8988T (cell line): ENCODE measurements at regions not wholly inside any gene's neighbourhood (a gene's known extent, or its start where the extent isn't known, plus 50 kb on each side); places are given as distances from the start of the nearest gene placed in this dataset.
"Not testable (repeated sequence)": the region's sequence is repeated elsewhere in the genome, so short reads cannot be mapped to it uniquely, and the experiment has no call there.

ENCODE experiments used
- DNase-seq: peaks from one replicate; pipeline ENCODE4 v3.0.0; 2011

- no peak for DNase-seq
These were observed 160.1 kb upstream of the ACTBL2 start for GRCh38 chr5:57642698-57643097.

GRCh38 chr5:57642066-57642465 lies 159.5 kb upstream of the ACTBL2 start:
- no peak for DNase-seq

GRCh38 chr5:57635146-57635777 lies 152.7 kb upstream of the ACTBL2 start:
- no peak for DNase-seq

- no peak for DNase-seq
These were observed 150.3 kb upstream of the ACTBL2 start for GRCh38 chr5:57632937-57633336.

DNA sequence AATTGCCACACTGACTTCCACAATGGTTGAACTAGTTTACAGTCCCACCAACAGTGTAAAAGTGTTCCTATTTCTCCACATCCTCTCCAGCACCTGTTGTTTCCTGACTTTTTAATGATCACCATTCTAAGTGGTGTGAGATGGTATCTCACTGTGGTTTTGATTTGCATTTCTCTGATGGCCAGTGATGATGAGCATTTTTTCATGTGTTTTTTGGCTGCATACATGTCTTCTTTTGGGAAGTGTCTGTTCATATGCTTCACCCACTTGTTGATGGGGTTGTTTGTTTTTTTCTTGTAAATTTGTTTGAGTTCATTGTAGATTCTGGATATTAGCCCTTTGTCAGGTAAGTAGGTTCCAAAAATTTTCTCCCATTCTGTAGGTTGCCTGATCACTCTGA lies 148.5 kb upstream of the ACTBL2 start:
- not testable (repeated sequence) for DNase-seq

DNA sequence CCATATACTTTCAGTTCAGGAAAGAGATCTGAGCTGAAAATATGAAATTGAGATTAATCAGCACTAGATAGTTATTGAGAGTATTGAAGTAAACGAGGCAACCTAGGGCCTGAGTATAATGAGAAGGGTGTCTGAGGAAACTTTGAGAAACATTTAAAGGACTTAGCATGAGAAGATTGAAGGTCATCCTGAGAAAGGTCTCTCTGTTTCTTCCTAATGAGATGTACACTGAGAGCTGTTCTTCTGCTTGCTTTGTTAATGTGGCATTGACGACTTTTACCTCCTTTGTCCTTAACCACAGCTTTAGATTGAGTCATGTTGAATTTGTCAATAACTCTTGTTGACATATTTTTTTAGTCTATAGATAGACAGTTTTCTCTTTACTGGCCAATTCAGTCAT lies 145.1 kb upstream of the ACTBL2 start:
- DNase-seq = no peak

- no peak for DNase-seq
These were observed 144.1 kb upstream of the ACTBL2 start for GRCh38 chr5:57626703-57627102.

- DNase-seq = no peak
These were observed 139.0 kb upstream of the ACTBL2 start for GRCh38 chr5:57621624-57622023.

DNA sequence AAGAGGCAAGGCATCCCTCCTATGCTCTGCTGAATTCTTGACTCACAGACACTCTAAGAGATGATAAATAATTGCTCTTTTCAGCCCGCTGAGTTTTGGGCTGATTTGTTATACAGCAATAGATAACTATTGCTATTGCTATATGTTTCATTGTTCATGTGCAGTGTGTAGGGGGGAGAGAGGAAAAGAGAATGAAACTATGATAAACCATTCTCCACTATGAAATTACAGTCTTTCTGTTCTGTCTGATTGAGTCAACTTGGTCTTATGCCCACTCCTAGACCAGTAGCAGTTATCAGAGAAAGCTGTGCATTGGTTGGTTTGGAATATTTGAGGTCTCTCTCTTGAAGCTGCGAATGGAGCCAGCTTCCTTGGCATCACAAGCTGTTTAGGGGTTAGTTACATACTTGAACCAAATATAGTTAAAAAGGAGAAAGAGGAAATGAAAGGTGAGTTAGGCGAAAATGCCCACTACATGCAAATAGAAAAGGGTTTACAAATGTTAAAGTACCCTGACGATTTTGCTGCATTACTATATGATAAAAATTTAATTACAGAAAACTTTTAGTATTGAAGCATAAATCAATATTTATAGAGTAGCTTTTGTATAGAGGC lies 136.3 kb upstream of the ACTBL2 start:
- DNase-seq = no peak

DNA sequence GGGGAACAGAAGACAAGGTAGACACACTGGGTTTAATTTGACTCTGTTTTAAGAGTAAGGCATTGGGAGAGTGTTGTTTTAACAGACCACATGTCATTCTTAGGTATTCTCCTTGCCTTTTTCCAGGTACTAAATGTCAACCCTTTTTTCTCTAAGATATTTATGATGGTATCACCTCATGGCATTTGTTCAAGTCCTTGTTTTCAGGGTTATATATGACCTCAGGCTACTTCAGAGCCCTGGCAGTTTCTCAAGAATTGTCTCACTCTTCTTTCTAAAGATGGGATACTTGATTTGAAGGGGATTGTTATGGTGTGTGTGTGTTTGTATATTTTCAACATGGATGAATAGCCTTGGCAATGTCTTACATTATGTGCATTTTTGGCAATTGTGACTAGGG lies 131.1 kb upstream of the ACTBL2 start:
- no peak for DNase-seq

- no peak for DNase-seq
These were observed 128.6 kb upstream of the ACTBL2 start for GRCh38 chr5:57611177-57611576.

DNA sequence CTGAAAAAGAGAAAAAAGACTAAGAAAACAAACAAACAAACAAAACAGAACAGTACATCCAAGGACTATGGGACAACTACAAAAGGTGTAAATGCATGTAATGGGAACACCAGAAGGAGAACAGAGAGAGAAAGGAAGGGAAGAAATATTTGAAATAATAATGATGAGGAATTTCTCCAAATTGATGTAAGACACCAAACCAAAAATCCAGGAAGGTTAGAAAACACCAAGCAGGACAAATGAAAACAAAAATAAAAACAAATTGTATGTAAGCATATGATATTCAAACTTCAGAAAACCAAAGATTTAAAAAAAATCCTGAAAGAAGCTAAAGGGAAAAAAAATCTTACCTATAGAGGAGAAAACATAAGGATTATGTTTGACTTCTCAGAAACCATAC lies 125.9 kb upstream of the ACTBL2 start:
- DNase-seq = no peak

DNA sequence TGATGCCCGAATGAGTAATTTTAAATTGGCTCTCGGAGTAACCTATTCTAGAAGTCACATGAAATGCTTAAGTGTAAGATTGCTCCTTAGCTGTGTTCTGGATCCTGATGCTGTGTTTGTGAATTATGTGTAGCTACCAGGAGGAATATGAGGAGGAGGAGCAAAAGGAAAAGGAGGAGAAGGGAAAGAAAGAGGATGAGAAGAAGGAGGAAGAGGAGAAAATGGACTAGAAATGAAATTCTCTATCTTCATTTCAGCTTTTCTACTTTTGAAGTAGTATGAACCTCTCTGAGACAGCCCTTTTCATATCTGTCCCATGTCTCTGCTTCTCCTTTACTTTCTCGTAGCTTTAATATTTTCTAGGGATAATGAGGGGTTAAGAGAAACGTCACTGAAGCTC lies 119.4 kb upstream of the ACTBL2 start:
- no peak for DNase-seq

GRCh38 chr5:57600321-57600720 lies 117.7 kb upstream of the ACTBL2 start:
- no peak for DNase-seq

DNA sequence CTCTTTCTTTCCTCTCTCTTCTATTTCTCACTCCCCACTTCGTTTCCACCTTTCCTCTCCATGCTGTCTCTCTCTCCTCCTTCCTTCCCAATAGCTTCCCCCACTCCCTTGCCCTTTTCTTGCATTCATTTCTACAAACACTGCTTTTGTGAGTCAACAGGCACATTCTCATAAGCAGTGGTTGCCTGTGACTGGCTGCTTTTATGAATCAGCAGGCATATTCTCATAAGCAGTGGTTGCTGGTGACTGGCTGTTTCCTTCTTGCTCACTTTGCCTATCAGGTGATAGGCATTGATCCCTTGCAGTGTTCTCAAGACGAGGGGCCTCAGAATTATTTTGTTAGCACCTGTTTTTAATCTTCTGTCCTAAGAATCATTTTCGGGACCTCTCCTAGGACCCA lies 116.1 kb upstream of the ACTBL2 start:
- no peak for DNase-seq

DNA sequence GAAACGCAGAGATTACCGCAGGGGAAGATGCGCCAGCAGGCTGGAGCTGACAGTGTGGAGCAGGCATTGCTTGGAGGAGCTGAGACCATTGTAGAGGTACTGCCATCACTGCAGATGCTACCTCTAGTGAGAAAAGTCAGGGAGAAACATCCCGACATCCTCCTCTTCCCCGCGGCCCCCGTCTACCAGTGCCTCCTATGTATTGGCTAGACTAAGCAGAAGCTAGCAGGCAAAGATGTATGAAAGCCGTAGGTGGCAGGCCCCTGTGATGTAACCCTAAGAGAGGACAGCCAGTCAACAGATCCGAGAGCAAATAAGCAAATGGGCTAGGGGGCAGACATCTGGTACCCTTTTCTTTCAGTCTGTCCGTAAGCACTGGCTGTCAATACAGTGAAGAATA lies 115.5 kb upstream of the ACTBL2 start:
- DNase-seq = no peak

- DNase-seq = no peak
These were observed 112.9 kb upstream of the ACTBL2 start for GRCh38 chr5:57595523-57595991.

DNA sequence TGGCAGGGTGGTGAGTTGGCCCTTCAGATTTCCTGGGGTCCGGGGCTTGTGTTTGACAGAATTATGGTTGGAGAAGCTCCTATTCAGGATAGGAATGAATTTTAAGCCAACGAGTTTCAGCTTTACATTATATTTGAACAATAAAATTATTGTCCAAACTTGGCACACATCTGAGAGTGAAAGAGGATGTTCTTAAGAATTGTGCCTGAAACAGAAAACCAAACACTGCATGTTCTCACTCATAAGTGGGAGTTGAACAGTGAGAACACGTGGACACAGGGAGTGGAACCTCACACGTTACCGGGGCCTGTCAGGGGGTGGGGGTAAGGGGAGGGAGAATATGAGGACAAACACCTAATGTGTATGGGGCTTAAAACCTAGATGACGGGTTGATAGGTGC lies 111.8 kb upstream of the ACTBL2 start:
- DNase-seq = no peak

GRCh38 chr5:57592236-57592635 lies 109.6 kb upstream of the ACTBL2 start:
- no peak for DNase-seq

DNA sequence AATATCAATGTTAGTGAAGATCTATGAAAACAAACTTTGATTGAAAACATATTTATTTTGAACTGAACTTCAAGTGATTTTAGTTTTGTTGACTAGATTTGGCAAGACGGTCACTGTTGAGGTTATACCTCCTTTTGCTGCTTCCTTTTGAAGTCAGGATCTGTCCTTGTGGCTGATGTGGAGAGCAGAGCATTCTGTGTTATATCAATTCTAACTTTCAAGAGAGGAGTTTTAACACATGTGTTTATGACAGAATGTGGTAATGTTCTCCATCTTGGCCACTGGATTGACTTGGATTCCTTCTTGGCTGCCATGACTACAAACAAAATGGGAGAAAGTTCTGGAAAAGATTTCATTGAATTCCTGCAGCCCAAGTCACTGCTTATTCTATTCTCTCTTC lies 104.0 kb upstream of the ACTBL2 start:
- DNase-seq = no peak

GRCh38 chr5:57582578-57583070 lies 100.0 kb upstream of the ACTBL2 start:
- no peak for DNase-seq

GRCh38 chr5:57581772-57582171 lies 99.2 kb upstream of the ACTBL2 start:
- no peak for DNase-seq

DNA sequence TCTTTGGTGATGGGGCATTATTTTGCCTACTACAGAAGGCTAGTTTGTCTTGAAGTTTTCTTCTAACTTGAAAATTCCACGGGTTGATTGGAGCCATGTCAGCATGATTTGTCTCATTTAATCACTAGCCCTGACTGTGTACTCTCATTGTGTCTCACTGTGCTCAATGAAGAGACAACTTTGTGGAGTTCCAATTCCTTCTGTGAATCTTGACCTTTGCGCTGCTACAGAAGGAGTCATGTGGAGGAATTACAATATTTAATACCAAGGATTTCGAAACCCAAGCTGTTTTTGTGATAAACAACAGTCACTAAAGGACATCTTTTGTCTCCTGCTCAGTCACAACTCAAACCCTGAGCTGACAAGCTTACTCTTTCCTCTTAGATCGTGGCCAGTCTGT lies 98.6 kb upstream of the ACTBL2 start:
- DNase-seq = no peak

- no peak for DNase-seq
These were observed 95.0 kb upstream of the ACTBL2 start for GRCh38 chr5:57577432-57578175.
